ENCODE measurements at regions not wholly inside any gene's neighbourhood (a gene's known extent, or its start where the extent isn't known, plus 50 kb on each side); places are given as distances from the start of the nearest gene placed in this dataset.

GRCh38 chr21:32843561-32843960, 72.0 kb upstream of the PAXBP1 start:
- no peak for TF ChIP-seq CTCF (optimal IDR thresholded peaks at IDR 0.05 in 1 of 3, IDR thresholded peaks at IDR 0.05 in 1 of 3, conservative IDR thresholded peaks at IDR 0.05 in 1 of 3; ENCODE audit: extremely low read depth in 1 of 3, insufficient read depth in 2 of 3, low read length in 3 of 3)
- no peak for TF ChIP-seq EZH2 (IDR thresholded peaks at IDR 0.05; ENCODE audit: low read length)

All from keratinocyte (primary cell).